DOHH2 (cell line): ENCODE measurements at regions not wholly inside any gene's neighbourhood (a gene's known extent, or its start where the extent isn't known, plus 50 kb on each side); places are given as distances from the start of the nearest gene placed in this dataset.

Experiments
- EZH2phosphoT487 ChIP-seq: fragments of 200-600 bp; sonication (generic); IDR thresholded peaks from 2 replicates; pipeline ENCODE4 v1.6.1; 2017; ENCODE audit warnings: borderline replicate concordance, mild to moderate bottlenecking, antibody characterized with exemption, low read length, moderate library complexity, mixed read lengths
- TF ChIP-seq, protein P1 (sequence below): fragments of 200-600 bp; sonication (generic); IDR thresholded peaks from one replicate; pipeline ENCODE4 v1.5.1; 2014; ENCODE audit warnings: antibody characterized with exemption, mild to moderate bottlenecking, low read depth, low read length; ENCODE audit not compliant: poor library complexity, severe bottlenecking

GRCh38 chr17:71762526-71762925 lies 358.3 kb upstream of the SOX9 start:
- TF ChIP-seq, protein P1, sequence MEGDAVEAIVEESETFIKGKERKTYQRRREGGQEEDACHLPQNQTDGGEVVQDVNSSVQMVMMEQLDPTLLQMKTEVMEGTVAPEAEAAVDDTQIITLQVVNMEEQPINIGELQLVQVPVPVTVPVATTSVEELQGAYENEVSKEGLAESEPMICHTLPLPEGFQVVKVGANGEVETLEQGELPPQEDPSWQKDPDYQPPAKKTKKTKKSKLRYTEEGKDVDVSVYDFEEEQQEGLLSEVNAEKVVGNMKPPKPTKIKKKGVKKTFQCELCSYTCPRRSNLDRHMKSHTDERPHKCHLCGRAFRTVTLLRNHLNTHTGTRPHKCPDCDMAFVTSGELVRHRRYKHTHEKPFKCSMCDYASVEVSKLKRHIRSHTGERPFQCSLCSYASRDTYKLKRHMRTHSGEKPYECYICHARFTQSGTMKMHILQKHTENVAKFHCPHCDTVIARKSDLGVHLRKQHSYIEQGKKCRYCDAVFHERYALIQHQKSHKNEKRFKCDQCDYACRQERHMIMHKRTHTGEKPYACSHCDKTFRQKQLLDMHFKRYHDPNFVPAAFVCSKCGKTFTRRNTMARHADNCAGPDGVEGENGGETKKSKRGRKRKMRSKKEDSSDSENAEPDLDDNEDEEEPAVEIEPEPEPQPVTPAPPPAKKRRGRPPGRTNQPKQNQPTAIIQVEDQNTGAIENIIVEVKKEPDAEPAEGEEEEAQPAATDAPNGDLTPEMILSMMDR = no peak
- TF ChIP-seq EZH2phosphoT487 = no peak
